GM21447 (cell line): ENCODE measurements at regions not wholly inside any gene's neighbourhood (a gene's known extent, or its start where the extent isn't known, plus 50 kb on each side); places are given as distances from the start of the nearest gene placed in this dataset.
"Not testable (repeated sequence)": the region's sequence is repeated elsewhere in the genome, so short reads cannot be mapped to it uniquely, and the experiment has no call there.

Experiments
- ATAC-seq: cut with Tn5 transposase; IDR thresholded peaks from one replicate; pipeline ENCODE4 v1.9.1; 2021; ENCODE audit not compliant: unreplicated experiment

DNA sequence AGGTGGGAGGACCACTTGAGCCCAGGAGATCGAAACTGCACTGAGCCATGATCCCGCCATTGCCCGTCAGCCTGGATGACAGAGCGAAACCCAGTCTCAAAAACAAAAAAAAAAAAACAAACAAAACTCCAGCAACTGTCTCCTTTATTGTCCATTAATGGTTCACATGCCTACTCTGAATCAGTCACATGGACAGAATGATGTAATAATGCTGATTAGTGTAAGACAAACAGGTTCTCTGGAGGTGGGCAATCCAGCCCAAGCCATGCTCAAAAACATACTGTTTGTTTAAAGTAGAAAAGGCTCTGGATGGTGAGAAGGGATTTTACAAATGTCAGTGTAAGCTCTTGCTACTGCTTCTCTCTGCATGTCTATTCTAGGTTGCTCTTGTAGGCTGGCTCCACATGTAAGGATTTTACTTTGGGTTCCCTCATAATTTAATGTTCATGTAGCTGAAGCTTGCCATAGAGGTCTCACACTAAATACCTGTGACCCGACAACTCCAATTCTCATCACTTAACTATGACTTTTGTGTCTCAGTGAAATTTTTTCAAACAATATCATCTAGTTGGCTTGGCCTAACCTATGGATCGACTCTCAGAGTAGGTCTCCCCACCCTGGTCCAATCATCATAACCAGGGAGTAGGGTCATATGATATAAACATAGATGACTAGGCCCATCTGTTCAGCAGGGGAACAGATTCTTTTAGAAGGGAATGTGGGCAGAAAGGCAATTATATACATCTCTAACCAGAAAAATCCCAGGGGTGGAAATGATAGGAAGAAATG is 83.9 kb upstream of the SLC39A10 start:
- ATAC-seq, result no peak

DNA sequence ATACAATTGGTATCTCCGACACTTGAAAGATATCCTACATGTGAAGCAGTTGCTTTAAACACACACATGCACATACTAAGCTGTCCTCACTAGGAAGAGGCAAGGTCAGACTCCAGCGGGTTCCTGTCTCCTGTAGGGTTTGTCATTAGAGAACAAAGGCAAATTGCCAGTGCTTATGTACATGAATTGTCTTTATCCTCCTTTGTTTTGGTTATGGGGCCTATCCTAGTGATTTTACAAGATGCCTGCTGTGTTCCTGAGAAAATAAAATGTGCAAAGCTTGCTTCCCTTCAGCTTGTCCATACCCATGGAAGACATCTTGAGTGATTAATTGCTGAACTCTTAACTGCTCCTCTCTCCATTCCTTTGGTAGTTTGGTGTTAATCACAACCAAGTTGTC is 86.7 kb upstream of the SLC39A10 start:
- no peak for ATAC-seq

DNA sequence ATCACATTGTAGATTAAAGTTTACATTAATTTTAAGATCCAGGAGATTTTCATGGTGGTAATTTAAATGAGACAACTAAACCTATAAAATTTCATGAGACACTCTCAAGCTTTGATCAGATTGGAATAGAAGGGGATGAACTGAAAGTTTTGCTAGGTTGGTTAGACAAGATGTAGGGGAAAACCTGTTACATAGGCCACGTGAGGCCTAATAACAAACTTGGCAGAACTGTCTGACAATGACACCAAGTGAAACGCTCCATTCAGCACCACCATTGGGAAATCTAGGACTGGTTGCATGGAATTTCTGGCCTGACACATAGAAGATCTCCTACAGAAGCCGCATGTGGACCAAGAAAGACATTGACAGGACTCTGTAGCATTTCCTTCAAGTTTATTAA is 87.8 kb upstream of the SLC39A10 start:
- ATAC-seq, result no peak

DNA sequence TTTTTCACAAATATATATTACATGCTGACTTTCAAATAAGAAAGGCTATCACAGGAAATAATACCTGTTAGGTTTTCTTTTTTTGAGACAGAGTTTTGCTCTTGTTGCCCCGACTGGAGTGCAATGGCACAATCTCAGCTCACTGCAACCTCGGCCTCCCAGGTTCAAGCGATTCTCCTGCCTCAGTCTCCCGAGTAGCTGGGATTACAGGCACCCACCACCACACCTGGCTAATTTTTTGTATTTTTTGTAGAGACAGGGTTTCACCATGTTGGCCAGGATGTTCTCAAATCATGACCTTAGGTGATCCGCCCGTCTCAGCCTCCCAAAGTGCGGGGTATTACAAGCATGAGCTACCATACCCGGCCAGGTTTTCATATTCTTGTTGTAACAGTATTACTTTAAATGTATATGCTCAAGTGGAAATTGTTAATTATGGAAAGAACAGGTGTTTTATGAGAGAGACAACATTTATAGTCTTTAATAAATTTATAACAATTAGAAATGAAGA is 92.3 kb upstream of the SLC39A10 start:
- not testable (repeated sequence) for ATAC-seq

DNA sequence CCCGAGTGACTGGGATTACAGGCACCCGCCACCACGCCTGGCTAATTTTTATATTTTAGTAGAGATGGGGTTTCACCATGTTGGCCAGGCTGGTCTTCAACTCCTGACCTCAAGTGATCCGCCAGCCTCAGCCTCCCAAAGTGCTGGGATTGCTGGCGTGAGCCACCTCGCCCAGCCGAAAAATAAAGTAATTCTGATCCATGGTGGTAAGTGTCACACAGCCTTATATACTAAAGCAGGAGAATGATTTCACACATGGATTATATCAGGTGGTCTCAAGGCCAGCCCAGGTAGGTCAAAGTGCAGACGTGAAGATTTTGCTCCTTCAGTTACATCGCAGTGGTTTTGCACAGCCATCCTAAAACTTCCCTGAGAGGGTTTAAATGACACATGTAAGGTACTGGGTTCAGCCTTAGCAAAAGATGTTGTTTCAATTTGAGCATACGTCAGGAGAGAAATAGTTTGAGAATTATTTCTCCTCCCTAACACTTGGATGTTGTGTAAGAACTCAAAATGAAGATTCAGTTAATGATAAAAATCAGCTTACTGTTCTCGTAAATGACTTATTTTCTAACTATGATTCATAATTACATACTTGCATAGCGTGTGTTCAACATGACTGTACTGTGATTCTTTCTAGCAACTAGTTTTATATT is 93.0 kb upstream of the SLC39A10 start:
- no peak for ATAC-seq

DNA sequence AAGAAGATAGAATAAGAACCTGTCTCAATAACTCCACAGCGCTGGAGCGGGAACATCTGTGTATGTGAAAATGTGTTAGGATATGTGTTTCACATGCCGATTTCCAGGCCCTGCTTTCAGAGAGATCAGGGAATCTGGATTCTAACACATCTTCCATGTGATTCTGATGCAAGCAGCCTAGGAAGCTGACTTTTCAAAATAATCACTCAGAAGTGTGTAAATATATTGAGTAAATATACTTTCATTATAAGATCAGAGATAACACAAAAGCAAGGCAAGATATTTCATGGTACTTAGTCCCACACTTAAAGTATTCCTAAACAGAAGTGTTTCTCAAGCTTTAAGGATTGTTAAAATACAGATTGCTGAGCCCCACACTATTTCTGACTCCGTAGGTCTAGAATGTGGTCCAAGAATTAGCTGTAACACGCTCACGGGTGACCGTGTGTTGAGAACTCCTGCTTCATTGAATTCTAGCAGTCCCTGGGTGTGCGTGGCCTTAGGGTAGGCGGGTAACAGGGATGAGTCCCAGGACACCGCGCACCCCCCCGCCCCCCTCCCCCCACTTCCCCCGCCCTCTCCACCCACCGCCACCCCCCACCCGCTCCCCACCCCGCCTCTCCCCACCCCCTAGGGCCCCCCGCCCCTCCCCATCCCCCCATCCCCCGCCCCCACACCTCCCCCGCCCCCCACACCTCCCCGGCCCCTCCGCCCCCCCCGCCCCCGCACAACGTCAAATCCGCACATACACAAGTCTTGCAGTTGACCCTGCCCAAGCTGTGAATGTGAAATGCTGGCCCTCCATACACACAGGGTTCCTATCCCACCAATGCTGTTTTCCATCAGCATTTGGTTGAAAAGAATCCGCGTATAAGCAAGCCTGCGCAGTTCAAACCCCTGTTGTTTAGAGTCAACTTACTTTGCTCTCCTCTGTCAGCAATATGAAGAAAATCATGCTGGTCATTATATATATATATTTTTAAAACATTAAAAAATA is 94.2 kb upstream of the SLC39A10 start:
- no peak for ATAC-seq

DNA sequence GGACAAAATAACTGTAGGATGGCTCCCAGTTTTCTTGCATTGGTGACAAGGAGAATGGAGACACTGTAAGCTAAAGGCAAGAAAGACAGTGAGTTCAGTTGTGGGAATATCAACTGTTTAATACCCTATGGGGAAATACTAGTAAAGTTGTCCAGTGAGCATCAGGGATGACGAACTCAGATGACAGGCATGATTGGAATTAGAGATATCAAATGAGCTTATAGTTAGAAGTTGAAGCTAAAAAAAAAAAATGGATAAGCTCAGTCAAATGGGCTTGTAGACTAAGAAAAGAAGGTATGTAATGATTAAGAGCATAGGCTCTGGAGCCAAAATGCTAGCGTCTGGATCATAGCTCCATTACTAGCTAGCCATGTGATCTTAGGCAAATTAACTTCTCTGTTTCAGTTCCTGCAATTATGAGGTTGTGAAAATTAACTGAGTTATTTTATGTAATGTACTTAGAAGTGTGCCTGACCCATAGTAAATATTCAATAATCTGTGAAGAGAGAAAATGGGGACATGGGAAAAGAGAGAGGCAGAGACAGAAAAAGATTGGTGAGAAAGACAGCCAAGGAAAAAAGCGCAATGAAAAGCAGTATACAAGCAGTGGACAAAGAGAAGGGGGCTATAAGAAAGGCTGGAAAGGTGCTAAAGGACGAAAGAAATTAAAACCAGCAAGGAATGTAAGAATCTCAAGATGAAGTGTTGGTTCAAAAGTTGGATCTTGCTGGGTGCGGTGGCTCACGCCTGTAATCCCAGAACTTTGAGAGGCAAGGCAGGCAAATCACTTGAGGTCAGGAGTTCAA is 95.7 kb upstream of the SLC39A10 start:
- peak; percentile 52 for ATAC-seq

DNA sequence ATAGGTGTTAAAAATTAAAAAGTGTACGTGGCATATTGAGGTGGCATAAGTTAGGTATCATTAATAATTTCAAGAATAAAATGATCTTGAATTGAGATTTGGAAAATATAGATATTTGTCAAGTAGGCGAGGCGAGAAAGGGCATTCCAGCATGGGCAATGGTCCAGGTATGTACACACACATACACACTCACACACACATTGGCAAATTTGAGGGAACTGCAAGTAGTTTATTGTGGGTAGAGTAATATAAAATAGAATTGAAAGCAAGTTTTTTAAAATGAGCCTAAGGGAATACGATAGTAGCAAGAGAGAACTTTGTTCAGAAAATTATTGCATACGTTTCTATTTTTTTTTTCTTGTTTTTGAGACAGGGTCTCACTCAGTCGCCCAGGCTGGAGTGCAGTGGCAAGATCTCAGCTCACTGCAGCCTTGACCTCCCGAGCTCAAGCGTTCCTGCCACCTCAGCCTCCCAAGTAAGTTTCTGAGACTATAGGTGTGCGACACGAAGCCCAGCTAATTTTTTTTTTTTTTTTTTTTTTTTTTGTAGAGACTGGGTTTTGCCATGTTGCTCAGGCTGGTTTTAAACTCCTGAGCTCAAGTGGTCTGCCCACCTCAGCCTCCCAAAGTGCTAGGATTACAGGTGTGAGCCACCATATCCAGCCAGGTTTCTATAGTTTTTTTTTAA is 96.7 kb upstream of the SLC39A10 start:
- no peak for ATAC-seq

DNA sequence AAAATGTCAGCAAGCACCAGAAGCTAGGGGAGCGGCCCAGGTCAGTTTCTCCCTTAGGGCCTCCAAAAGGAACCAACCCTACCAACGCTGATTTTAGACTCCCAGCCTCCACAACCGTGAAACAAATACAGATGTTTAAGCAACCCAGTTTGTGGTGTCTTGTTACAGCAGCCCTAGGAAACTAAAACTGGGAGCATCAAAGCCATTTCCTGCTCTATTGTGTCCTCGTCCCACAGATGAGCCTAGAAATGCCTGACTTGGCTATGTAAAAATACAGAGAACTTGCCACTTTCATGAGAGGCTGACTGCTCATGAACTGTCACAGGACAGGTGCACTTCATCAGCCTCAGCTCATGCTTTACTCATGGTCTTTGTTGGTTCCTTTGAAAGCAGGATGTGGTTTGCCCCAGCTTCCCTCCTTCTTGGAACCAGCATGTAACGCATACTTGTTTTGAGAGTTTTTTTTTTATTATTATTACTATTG is 97.6 kb upstream of the SLC39A10 start:
- ATAC-seq, result peak; percentile 77

DNA sequence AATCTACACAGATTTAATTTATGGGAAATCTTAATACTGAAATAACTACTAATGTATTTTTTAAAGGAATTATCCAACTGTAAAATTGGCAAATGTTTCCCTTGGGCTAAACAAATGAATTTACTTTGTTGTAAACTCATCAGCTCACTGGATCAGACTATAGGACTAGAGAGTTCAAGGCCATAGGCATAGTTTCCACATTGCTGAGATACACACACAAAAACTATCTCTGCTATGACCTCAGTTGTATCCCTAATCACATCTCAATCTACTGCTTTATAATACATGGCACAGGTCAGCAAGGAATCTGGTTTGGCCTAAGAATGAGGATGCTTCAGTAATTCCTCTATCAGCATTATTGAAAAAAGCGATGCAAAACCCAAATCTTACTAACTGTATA is 101.1 kb upstream of the SLC39A10 start:
- ATAC-seq, result no peak

DNA sequence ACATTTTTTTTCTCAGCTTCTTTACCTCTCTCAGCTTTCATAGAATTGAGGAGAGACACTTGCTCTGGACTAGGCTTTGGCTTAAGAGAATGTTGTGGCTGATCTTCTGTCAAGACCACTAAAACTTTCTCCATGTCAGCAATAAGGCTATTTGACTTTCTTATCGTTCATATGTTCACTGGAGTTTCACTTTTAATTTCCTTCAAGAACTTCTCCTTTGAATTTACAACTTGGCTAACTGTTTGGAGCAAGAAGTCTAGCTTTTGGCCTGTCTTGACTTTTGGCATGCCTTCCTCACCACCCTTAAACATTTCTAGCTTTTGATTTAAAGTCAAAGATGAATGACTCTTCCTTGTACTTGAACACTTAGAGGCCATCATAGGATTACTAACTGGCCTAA is 104.4 kb upstream of the SLC39A10 start:
- ATAC-seq, result no peak

DNA sequence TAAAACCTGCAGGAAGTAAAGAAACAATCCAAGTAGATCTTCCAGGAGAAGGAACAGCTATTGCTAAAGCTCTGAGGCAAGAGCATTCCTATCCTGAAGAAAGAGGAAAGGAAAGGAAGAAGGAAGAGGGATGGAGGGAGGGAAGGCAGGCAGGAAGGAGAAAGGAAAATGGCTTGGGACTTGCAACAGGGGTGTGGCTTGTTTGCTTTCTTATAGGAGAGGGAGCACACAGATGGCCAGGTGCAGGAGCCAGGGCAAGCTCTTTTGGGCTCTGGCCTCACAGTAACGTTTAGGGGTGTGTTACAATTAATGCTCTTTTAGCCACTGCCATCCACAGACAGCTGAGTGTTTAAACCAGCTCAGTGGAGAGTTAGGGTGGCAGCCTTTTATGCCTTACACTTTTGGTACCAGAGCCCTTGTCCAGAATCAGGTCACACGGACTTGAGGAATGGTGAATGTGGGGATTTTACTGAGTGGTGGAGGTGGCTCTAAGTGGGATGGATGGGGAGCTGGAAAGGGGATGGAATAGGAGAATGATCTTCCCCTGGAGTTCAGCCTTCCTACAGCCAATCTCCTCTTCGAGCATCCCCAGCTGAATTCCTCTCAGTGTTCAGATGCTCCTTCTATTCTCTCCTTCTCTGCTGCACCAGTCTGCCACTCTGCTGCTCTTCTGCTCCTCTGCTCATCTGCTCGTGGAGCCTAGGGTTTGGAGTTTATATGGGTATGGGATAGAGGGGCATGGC is 108.7 kb upstream of the SLC39A10 start:
- ATAC-seq, result no peak

DNA sequence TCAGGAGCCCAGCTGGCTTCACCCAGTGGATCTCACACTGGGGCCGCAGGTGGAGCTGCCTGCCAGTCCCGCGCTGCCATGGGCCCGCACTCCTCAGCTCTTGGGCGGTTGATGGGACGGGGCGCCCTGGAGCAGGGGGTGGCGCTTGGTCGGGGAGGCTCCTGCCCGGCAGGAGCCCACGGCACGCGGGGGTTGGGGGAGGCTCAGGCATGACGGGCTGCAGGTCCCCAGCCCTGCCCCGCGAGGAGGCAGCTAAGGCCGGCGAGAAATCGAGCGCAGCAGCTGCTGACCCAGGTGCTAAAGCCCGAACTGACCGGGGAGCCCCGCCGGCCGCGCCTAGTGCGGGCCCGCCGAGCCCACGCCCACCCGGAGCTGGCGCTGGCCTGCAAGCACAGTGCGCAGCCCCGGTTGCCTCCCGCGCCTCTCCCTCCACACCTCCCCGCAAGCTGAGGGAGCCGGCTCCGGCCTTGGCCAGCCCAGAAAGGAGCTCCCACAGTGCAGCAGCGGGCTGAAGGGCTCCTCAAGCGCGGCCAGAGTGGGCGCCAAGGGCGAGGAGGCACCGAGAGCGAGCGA is 109.7 kb upstream of the SLC39A10 start:
- not testable (repeated sequence) for ATAC-seq

DNA sequence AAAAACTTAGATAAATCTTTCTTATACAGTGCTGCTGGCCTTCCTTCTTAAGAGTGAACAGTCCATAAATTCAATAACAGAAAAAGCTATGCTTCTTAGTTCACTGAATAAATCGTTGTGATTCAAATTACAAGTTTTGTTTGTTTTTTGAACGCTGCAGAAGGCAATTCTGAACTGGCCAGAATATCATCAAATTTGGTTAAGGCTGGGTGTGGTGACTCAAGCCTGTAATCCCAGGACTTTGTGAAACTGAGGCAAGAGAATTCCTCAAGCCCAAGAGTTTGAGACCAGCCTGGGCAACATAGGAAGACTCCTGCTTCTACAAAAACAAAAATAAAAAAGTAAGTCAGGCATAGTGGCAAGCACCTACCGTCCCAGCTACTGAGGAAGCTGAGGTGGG is 111.2 kb upstream of the SLC39A10 start:
- ATAC-seq, result no peak

DNA sequence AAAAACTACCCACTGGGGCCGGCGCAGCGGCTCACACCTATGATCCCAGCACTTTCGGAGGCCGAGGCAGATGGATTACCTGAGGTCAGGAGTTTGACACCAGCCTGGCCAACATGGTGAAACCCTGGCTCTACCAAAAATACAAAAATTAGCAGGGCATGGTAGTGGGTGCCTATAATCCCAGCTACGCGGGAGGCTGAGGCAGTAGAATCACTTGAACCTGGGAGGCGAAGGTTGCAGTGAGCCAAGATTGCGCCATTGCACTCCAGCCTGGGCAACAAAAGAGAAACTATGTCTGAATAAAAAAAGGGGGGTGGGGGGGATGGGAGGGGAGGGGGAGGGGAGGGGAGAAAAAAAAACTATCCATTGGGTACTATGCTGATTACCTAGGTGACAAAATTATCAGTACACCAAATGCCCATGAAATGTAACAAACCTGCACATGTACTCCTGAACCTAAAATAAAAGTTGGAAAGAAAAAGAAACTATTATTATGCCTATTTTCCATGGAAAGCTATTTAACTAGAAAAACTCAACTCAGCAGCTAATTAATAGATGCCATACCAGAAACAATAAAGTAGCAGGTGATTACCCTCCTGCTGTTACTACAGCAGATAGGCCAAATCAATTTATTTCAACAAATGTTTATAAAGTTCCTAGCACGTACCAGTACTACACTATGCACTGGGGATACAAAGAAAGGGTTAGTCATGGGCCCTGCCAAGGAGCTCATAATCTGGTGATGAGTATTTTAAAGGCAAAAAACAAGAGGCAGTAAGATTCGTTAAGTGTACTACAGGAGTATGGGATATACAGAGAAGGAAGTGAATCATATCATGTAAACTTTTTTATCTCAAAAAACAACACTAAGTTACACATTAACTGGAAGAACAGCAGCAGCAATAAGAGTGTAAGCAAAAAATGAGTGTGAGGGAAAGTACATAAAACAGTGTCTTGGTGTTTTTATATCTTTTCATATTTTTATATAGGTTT is 112.8 kb upstream of the SLC39A10 start:
- ATAC-seq, result peak; percentile 92

DNA sequence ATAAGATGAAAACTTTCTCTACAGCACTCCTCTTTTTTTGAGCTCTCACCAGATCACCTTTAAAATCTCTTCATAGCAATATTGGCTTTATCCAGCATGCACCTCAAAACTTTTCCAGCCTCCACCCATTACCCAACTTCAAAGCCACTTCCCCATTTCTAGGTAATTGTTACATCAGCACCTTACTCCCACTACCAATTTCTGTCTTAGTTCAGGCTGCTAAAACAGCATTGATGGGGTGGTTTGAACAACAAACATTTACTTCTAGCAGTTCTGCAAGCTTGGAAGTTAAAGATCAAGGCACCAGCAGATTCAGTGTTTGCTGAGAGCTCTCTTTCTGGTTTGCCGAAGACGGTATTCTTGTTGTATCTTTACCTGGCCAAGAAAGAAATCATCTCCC is 114.0 kb upstream of the SLC39A10 start:
- no peak for ATAC-seq

DNA sequence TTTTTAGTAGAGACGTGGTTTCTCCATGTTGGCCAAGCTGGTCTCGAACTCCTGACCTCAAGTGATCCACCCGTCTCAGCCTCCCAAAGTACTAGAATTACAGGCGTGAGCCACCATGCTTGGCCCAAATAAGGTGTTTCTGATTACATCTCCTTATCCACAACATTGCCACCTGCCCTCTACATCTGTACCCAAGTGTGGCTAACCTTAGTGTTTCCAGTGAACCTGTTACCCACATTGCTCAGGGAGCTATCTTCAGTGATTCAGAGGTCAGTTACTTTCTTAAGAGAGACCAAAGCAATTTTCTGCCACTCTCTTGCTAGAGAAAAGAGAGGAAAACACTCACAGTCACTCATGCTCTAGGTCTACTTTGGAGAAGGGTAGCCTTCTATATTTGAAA is 115.0 kb upstream of the SLC39A10 start:
- ATAC-seq, result no peak
